Vagina (tissue), 2 donors: ENCODE measurements at regions not wholly inside any gene's neighbourhood (a gene's known extent, or its start where the extent isn't known, plus 50 kb on each side); places are given as distances from the start of the nearest gene placed in this dataset.

ENCODE experiments used
- DNase-seq, 2 donors: peaks; one replicate each; pipeline ENCODE4 v3.0.0-alpha.2; 2017; ENCODE audit errors: extremely low spot score in 2 of 2
- H3K27ac ChIP-seq: fragments of 200-600 bp; sonication (generic); one replicate; pipeline ENCODE4 v1.5.1; 2019
- H3K27me3 ChIP-seq: fragments of 200-600 bp; sonication (generic); one replicate; pipeline ENCODE4 v1.5.1; 2019
- H3K36me3 ChIP-seq, 2 donors: fragments of 200-600 bp; sonication (generic); one replicate each; pipeline ENCODE4 v1.5.1; 2017 to 2019
- H3K4me1 ChIP-seq: fragments of 200-600 bp; sonication (generic); one replicate; pipeline ENCODE4 v1.5.1; 2019
- H3K4me3 ChIP-seq, 2 donors: fragments of 200-600 bp; sonication (generic); 1 replicate in 1 of 2; 2 replicates in 1 of 2; pipeline ENCODE4 v1.5.1; 2016 to 2019
- H3K9me3 ChIP-seq: fragments of 200-600 bp; sonication (generic); one replicate; pipeline ENCODE4 v1.5.1; 2019
- POLR2A ChIP-seq, 2 donors: fragments of 450-650 bp; IDR thresholded peaks; one replicate each; pipeline ENCODE4 v1.6.1; 2017; ENCODE audit warnings: antibody characterized with exemption in 2 of 2, mild to moderate bottlenecking in 2 of 2, moderate library complexity in 2 of 2
- POLR2AphosphoS5 ChIP-seq, 2 donors: sonication (generic); formaldehyde crosslinking; IDR thresholded peaks; one replicate each; pipeline ENCODE4 v1.9.0; 2017; ENCODE audit warnings: antibody characterized with exemption in 2 of 2, mild to moderate bottlenecking in 2 of 2, low read depth in 1 of 2; ENCODE audit not compliant: insufficient read depth in 1 of 2
- intact Hi-C: fragments of 100-400 bp; cut with DNase I; formaldehyde crosslinking; loops from one replicate; pipeline ENCODE4 v1.15.1; 2023
- TF ChIP-seq, protein P1 (sequence below), 3 experiments: fragments of 450-650 bp in 2 of 3; fragments of 200-600 bp in 1 of 3; sonication (generic) in 1 of 3; IDR thresholded peaks; one replicate each; pipeline ENCODE4 v1.5.1; 2017 to 2019; ENCODE audit warnings: antibody characterized with exemption in 3 of 3, mild to moderate bottlenecking in 2 of 3, moderate library complexity in 2 of 3

DNA sequence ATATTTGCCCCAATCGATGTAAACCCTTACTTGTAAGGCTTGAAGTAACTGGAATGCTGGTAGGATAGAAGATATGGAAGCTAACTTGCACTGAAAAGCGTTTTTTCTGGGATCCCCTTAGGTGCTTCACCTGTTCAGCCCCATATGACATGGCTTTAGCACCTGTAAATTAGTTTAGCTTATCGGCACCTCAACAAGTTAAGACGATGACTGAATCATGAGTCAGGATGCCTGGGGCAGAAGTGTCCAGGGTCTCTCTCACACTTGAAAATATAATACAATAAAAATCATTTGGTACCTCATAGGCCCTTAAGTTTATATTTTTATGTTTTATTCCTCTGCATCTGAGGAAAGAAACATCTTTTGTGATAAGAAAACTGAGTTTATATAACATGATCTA, 409.2 kb upstream of the LRRC4C start:
- no peak overlapping the region for H3K4me3 ChIP-seq
- no peaks in the 10 kb centered on the region for H3K36me3 ChIP-seq
- no peak overlapping the region for H3K27ac ChIP-seq
- TF ChIP-seq POLR2AphosphoS5 (IDR thresholded peaks at IDR 0.05; ENCODE audit: insufficient read depth in 1 of 2, low read depth in 1 of 2) (no peak), POLR2A (IDR thresholded peaks at IDR 0.05) (no peak)
- TF ChIP-seq, protein P1, sequence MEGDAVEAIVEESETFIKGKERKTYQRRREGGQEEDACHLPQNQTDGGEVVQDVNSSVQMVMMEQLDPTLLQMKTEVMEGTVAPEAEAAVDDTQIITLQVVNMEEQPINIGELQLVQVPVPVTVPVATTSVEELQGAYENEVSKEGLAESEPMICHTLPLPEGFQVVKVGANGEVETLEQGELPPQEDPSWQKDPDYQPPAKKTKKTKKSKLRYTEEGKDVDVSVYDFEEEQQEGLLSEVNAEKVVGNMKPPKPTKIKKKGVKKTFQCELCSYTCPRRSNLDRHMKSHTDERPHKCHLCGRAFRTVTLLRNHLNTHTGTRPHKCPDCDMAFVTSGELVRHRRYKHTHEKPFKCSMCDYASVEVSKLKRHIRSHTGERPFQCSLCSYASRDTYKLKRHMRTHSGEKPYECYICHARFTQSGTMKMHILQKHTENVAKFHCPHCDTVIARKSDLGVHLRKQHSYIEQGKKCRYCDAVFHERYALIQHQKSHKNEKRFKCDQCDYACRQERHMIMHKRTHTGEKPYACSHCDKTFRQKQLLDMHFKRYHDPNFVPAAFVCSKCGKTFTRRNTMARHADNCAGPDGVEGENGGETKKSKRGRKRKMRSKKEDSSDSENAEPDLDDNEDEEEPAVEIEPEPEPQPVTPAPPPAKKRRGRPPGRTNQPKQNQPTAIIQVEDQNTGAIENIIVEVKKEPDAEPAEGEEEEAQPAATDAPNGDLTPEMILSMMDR (IDR thresholded peaks at IDR 0.05): no peak
- no peak for DNase-seq
- no peaks in the 10 kb centered on the region for H3K4me1 ChIP-seq
- H3K9me3 ChIP-seq: no peaks in the 10 kb centered on the region
- intact Hi-C loops: no loop called here
- no peaks in the 10 kb centered on the region for H3K27me3 ChIP-seq

DNA sequence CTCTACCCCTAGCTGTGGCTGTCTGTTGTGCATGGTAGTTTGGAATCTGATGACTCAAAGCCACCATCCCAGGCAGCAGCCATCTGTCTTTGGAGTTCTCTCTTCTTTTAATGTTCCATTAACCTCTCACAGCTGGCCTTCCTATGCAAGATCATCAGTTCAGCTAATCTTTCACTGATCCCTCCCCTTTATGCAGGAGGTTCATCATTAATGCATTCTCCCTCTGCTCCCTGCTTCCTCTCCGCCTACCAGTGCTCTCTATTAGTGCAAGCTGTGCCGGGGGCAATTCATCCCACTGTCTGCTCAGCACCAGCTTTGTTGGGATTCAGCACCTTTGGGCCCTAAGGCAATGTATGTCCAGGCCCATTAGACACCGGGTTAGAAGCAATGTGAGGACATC, 413.0 kb upstream of the LRRC4C start:
- DNase-seq: no peak
- no peaks in the 10 kb centered on the region for H3K4me1 ChIP-seq
- TF ChIP-seq POLR2AphosphoS5 (IDR thresholded peaks at IDR 0.05; ENCODE audit: insufficient read depth in 1 of 2, low read depth in 1 of 2) (no peak), POLR2A (IDR thresholded peaks at IDR 0.05) (no peak)
- TF ChIP-seq, protein P1 (IDR thresholded peaks at IDR 0.05): no peak

DNA sequence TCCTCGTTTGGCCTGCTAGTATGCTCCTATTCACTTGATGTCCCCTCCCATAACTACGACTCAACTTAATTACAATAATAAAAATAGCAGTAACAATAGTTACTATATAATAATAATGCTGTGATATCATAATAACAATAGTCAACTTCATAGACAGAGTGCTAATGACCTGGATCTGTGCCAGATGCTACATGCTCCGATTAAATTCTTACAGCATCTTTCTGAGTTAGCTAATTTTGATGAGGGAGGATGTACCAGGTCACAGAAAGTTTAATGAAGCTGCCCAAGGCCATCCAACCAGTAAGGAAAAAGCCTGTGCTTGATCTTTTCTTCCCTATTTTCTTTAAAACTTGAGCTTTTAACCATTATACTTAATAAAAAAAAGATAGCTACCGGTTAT, 413.4 kb upstream of the LRRC4C start:
- intact Hi-C loops: no loop called here
- H3K27ac ChIP-seq: no peak overlapping the region
- no peak overlapping the region for H3K4me3 ChIP-seq
- H3K9me3 ChIP-seq: no peaks in the 10 kb centered on the region
- TF ChIP-seq POLR2AphosphoS5 (IDR thresholded peaks at IDR 0.05; ENCODE audit: insufficient read depth in 1 of 2, low read depth in 1 of 2) (no peak), POLR2A (IDR thresholded peaks at IDR 0.05) (no peak)
- TF ChIP-seq, protein P1 (IDR thresholded peaks at IDR 0.05): no peak
- no peaks in the 10 kb centered on the region for H3K4me1 ChIP-seq
- DNase-seq: no peak
- H3K27me3 ChIP-seq: no peaks in the 10 kb centered on the region
- H3K36me3 ChIP-seq: no peaks in the 10 kb centered on the region

More for the DNA sequence above, 413.0 kb upstream of the LRRC4C start:
- H3K9me3 ChIP-seq: no peaks in the 10 kb centered on the region
- no peak overlapping the region for H3K27ac ChIP-seq
- no peaks in the 10 kb centered on the region for H3K27me3 ChIP-seq
- H3K36me3 ChIP-seq: no peaks in the 10 kb centered on the region
- intact Hi-C loops: no loop called here
- no peak overlapping the region for H3K4me3 ChIP-seq

DNA sequence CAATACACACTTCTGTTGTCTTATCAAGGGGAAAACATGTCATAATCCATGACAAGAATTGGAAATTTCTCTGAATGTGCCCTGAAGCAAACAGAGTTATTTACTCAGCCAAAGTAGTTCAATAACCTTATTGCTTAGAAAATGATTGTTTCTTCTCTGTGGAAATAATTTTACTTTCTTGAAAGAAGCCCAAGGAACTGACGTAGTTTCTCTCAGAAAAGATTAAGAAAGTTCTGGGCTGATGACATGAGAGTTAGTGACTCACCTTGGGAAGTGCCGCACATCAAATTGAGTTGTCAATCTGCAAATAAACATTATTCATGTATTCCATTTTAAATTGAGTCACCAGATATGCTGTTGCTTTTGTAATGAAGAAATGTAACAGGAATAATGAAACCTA, 418.6 kb upstream of the LRRC4C start:
- Histone ChIP-seq H3K4me1 (no peaks in the 10 kb centered on the region), H3K36me3 (no peaks in the 10 kb centered on the region), H3K27me3 (no peaks in the 10 kb centered on the region), H3K9me3 (no peaks in the 10 kb centered on the region), H3K4me3 (no peak overlapping the region), H3K27ac (no peak overlapping the region)
- TF ChIP-seq POLR2AphosphoS5 (IDR thresholded peaks at IDR 0.05; ENCODE audit: insufficient read depth in 1 of 2, low read depth in 1 of 2) (no peak), POLR2A (IDR thresholded peaks at IDR 0.05) (no peak)
- TF ChIP-seq, protein P1 (IDR thresholded peaks at IDR 0.05): no peak
- intact Hi-C loops: no loop called here
- no peak for DNase-seq

DNA sequence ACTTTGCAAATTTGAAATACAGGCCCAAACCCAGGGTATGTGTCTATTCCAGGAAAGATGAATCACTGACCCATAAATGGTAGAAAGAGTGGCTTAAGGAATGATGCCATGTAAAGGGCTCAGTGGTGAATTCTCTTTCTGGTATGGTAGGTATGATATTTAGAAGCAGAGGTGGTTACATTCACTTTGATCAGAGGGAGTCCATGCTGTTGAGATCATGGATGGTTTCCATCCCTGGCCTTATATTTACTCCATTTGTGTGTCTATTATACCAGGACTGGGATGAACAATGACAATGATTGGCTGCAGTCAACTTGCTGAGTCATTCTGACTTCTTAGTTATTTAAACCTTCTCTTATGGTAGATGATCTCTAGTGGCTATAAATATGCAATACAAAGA, 419.8 kb upstream of the LRRC4C start:
- TF ChIP-seq POLR2A (IDR thresholded peaks at IDR 0.05): no peak
- Histone ChIP-seq H3K27me3 (no peaks in the 10 kb centered on the region), H3K9me3 (no peaks in the 10 kb centered on the region), H3K4me1 (no peaks in the 10 kb centered on the region), H3K4me3 (no peak overlapping the region), H3K27ac (no peak overlapping the region), H3K36me3 (no peaks in the 10 kb centered on the region)
- no peak for DNase-seq
- intact Hi-C loops: no loop called here

DNA sequence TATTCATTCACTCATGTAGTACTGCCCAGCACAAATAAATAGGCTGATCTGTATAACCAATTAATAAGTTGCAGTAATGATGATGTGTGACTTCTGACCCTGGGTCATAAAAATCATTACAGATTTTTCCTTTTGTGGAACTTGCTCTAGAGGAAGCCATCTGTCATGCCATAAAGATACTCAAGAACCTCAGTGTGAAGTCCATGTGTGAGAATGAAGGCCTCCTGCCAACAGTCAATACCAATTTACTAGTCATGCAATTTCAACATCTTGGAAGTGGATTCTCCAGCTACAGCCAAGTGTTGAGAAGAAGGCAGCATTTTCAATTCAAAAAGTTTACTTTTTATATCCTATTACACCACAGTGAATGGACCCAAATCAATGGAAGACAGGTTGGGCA, 435.6 kb upstream of the LRRC4C start:
- H3K36me3 ChIP-seq: no peaks in the 10 kb centered on the region
- no peak overlapping the region for H3K27ac ChIP-seq
- no peak for TF ChIP-seq POLR2AphosphoS5 (IDR thresholded peaks at IDR 0.05; ENCODE audit: insufficient read depth in 1 of 2, low read depth in 1 of 2)
- TF ChIP-seq, protein P1 (IDR thresholded peaks at IDR 0.05): no peak

More for the DNA sequence above, 435.6 kb upstream of the LRRC4C start:
- no peak overlapping the region for H3K4me3 ChIP-seq
- no peak for DNase-seq
- no peaks in the 10 kb centered on the region for H3K9me3 ChIP-seq
- no peaks in the 10 kb centered on the region for H3K4me1 ChIP-seq
- H3K27me3 ChIP-seq: no peaks in the 10 kb centered on the region
- intact Hi-C loops: no loop called here
